WERI-Rb-1 (cell line): ENCODE measurements at regions not wholly inside any gene's neighbourhood (a gene's known extent, or its start where the extent isn't known, plus 50 kb on each side); places are given as distances from the start of the nearest gene placed in this dataset.

ENCODE experiments used
- DNase-seq: peaks from one replicate; pipeline ENCODE4 v3.0.0-alpha.2; 2020
- H3K27ac ChIP-seq: fragments of 250-450 bp; sonication (Bioruptor Pico); 2 replicates; pipeline ENCODE4 v1.5.1; 2020; ENCODE audit warnings: mild to moderate bottlenecking, moderate library complexity
- H3K27me3 ChIP-seq: fragments of 250-450 bp; sonication (Bioruptor Pico); 2 replicates; pipeline ENCODE4 v1.5.1; 2021; ENCODE audit warnings: mild to moderate bottlenecking, low read depth, moderate library complexity; ENCODE audit not compliant: insufficient read depth, severe bottlenecking
- H3K36me3 ChIP-seq: fragments of 250-450 bp; sonication (Bioruptor Pico); 2 replicates; pipeline ENCODE4 v1.5.1; 2020; ENCODE audit warnings: mild to moderate bottlenecking, moderate library complexity
- H3K4me3 ChIP-seq: 2 replicates; pipeline ENCODE4 v1.5.1; 2011; ENCODE audit warnings: low read depth, mild to moderate bottlenecking, control low read depth, low read length
- H3K9me3 ChIP-seq: fragments of 250-450 bp; sonication (Bioruptor Pico); 2 replicates; pipeline ENCODE4 v1.5.1; 2021; ENCODE audit warnings: mild to moderate bottlenecking, moderate library complexity; ENCODE audit not compliant: severe bottlenecking
- CTCF ChIP-seq: IDR thresholded peaks from 2 replicates; pipeline ENCODE4 v1.5.1; 2011; ENCODE audit warnings: low read depth, mild to moderate bottlenecking, control low read depth, inconsistent platforms, low read length

GRCh38 chr14:76927971-76928700 lies 100.4 kb downstream of the IRF2BPL start:
- no peaks in the 10 kb centered on the region for H3K9me3 ChIP-seq
- TF ChIP-seq CTCF, result no peak
- no peaks in the 10 kb centered on the region for H3K36me3 ChIP-seq
- no peak overlapping the region for H3K27ac ChIP-seq
- H3K27me3 ChIP-seq, result no peaks in the 10 kb centered on the region
- no peak overlapping the region for H3K4me3 ChIP-seq
- DNase-seq, result no peak

DNA sequence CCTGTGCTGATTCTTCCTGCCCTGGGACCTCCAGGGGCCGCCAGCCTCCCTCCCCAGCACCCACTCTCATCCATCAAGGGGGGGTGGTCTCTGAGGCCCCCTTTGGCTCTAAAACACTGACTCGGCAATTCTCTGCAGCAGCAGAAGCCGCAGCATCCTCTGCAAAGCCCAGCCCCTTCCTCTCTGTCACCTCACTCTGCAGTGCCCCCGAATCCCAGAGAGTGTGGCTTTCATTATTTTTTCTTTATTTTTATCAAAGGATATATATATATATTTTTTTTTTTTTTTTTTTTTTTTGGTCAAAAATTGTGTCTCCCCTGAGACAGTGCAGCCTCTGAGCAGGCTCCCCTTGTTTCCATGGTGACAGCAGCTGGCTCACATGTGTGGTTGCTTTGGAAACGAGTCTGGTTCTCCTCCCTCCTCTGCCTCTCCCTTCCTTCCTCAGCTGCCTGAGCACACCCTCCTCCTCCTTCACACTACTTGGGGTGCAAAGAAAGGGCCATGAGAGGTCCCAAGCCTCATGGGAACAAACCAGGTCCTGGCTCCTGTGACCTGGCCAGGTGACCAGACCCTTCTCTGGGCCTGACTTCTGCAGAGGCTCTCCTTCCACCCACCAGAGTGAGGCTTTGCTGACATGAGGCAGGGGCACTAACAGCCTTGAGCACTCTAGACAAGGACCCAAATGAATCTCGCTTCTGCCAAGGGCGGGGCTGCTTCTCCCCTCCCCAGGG lies 100.5 kb downstream of the LRRC74A start:
- no peak for TF ChIP-seq CTCF
- Histone ChIP-seq H3K36me3 (no peaks in the 10 kb centered on the region), H3K4me3 (no peak overlapping the region), H3K27me3 (no peaks in the 10 kb centered on the region), H3K27ac (no peak overlapping the region), H3K9me3 (no peaks in the 10 kb centered on the region)
- no peak for DNase-seq

DNA sequence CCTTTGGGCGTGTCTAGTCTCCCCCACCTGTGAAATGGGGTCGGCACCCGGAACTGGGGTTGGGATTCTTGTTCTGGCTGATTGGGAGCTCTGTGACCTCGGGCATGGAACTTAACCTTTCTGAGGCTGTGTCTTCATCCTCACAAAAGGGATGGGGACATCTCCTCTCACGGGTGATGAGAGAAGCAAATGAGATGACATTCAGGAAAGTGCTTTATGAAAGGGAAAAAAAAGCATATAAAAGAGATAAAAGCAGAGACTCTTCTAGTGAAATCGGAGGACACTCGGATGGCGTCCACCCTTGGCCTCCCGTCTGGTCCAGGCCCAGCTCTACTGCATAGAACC lies 98.9 kb downstream of the LRRC74A start:
- H3K27ac ChIP-seq, result no peak overlapping the region
- no peaks in the 10 kb centered on the region for H3K9me3 ChIP-seq
- TF ChIP-seq CTCF, result no peak

DNA sequence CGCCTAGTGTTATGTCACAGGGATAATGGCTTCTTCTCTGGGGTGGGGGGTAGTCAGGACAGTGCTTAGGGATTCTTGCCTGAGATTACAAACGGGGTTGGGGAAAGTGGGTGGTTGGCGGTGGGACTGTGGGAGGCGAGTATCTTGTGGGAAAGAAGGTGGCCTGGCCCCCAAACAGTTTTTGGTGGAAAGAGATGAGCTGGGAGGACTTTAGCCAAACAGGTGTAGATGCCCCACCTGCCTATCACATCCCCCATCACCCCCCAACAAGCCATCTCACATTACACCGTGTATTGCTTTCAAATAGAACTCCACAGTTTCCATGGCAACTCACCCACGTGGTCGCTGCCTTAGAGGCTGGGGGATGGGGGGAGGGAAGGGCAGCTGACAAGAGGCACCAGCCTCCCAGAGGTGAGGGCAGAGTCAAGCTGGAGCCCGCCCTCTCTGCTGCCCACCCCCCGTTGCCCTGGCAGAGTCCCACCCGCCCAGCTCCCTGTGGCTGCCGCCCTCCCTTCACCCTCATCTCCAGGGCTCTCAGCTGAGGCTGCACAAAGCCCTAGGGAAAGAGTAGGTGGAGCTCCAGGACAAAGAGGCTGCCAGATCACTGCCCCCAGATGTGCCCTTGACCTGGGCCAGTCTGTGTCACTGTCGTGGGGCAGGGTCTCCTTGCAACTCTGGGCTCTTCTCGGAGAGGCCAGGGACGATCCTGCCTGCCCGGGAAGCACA lies 98.3 kb downstream of the LRRC74A start:
- H3K9me3 ChIP-seq, result no peaks in the 10 kb centered on the region
- TF ChIP-seq CTCF, result no peak
- H3K27ac ChIP-seq, result no peak overlapping the region
- DNase-seq, result no peak
- no peak overlapping the region for H3K4me3 ChIP-seq
- no peaks in the 10 kb centered on the region for H3K27me3 ChIP-seq
- no peaks in the 10 kb centered on the region for H3K36me3 ChIP-seq

More for the DNA sequence above, 98.9 kb downstream of the LRRC74A start:
- no peaks in the 10 kb centered on the region for H3K36me3 ChIP-seq
- DNase-seq, result no peak
- no peaks in the 10 kb centered on the region for H3K27me3 ChIP-seq
- H3K4me3 ChIP-seq, result no peak overlapping the region

DNA sequence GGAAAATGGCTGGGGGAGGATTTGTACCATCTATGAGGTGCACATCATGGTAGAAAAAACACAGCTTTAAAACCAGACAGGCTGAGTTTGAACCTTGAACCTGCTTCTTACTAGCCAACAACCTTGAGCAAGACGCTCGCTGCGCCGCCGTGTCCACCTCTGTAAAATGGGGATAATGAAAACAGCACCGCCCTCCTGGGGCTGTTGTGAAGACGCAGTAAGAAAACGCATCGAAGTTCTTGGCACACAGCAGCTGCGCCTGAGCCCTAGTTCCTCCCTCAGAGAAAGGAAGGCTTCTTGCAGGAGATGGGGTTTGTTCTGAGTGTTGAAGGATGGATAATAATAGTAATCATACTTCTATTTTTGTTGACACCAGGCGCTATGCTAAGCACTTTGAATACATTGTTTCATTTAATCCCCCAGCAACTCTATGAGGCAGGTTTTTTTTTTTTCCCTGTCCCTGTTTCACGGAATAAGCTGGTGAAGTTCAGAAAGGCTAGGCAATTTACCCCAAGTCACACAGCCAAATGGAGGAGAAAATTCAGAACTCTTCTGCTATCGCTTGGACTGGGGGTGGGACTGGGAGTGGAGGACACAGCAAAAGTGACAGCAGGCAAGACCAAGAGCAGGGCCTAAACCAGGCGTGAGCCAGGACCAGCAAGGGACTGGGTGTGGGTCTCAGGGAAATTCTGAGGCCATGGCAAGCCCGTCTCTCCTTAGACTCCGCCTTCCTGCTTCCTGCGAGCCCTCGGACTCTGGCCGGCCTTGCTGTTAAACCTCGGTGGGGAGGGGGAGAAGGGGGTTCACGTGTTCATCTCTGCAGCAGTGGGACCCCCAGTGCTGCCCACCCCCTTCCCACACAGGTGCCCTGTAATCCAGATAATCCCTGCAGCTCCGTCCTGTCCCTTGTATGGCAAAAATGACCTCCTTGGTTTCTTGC lies 97.5 kb downstream of the LRRC74A start:
- DNase-seq, result no peak
- Histone ChIP-seq H3K27ac (no peak overlapping the region), H3K9me3 (no peaks in the 10 kb centered on the region), H3K36me3 (no peaks in the 10 kb centered on the region), H3K27me3 (no peaks in the 10 kb centered on the region), H3K4me3 (no peak overlapping the region)
- no peak for TF ChIP-seq CTCF
